ENCODE measurements at regions not wholly inside any gene's neighbourhood (a gene's known extent, or its start where the extent isn't known, plus 50 kb on each side); places are given as distances from the start of the nearest gene placed in this dataset.

- H3K36me3 ChIP-seq = no peaks in the 10 kb centered on the region
- ATAC-seq (ENCODE audit: low FRiP score in 2 of 2) (no peak), DNase-seq (no peak)
- TF ChIP-seq EP300 (IDR thresholded peaks at IDR 0.05) (no peak), POLR2AphosphoS5 (IDR thresholded peaks at IDR 0.05) (no peak), POLR2A (IDR thresholded peaks at IDR 0.05) (no peak), CTCF (IDR thresholded peaks at IDR 0.05) (no peak)
- no peaks in the 10 kb centered on the region for H3K9me3 ChIP-seq
- no peaks in the 10 kb centered on the region for H3K4me1 ChIP-seq
- no peak overlapping the region for H3K4me3 ChIP-seq
- WGBS, 2 donors = 24 to 59% methylated on average over 1 of the region's 1 CpG
- no peak overlapping the region for H3K27ac ChIP-seq
- H3K27me3 ChIP-seq = no peaks in the 10 kb centered on the region
These were observed 55.7 kb upstream of the OR5AN1 start for GRCh38 chr11:59302991-59303390.

DNA sequence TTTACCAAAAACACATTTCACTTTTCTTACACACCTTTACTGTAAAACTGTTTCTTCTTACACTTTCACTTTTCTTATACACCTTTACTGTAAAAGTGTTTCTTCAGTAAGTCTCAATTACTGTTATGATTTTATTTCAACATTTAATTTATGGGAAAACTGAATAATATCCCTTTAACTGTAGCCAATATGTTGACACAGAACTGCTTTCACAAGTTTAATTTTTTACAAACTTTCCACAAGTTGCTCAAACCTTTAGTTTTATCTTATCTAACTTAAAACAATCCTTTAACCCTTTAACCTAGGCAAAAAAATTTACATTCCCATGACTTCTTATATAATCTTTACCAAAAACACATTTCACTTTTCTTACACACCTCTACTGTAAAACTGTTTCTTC is 63.3 kb upstream of the OR5AN1 start:
- Histone ChIP-seq H3K36me3 (no peaks in the 10 kb centered on the region), H3K4me1 (no peaks in the 10 kb centered on the region), H3K4me3 (no peak overlapping the region), H3K27me3 (no peaks in the 10 kb centered on the region), H3K9me3 (peaks cover 0 to 6% (median 0%) of the 10 kb centered on the region in 4 donors), H3K27ac (no peak overlapping the region)
- no peak for TF ChIP-seq CTCF (IDR thresholded peaks at IDR 0.05)
- TF ChIP-seq EP300 (IDR thresholded peaks at IDR 0.05) = no peak
- no peak for TF ChIP-seq POLR2A (IDR thresholded peaks at IDR 0.05)
- TF ChIP-seq POLR2AphosphoS5 (IDR thresholded peaks at IDR 0.05) = no peak
- ATAC-seq (ENCODE audit: low FRiP score in 2 of 2) (no peak), DNase-seq (no peak)

- no peaks in the 10 kb centered on the region for H3K27me3 ChIP-seq
- H3K9me3 ChIP-seq = peaks cover 0 to 6% (median 0%) of the 10 kb centered on the region in 4 donors
- no peaks in the 10 kb centered on the region for H3K4me1 ChIP-seq
- DNase-seq = no peak
- no peak overlapping the region for H3K27ac ChIP-seq
- TF ChIP-seq POLR2A (IDR thresholded peaks at IDR 0.05) (no peak), CTCF (IDR thresholded peaks at IDR 0.05) (no peak), POLR2AphosphoS5 (IDR thresholded peaks at IDR 0.05) (no peak), EP300 (IDR thresholded peaks at IDR 0.05) (no peak)
- ATAC-seq (ENCODE audit: low FRiP score in 2 of 2) = no peak
- no peaks in the 10 kb centered on the region for H3K36me3 ChIP-seq
- 90% methylated on average over 3 of the region's 3 CpGs for WGBS, 2 donors
- H3K4me3 ChIP-seq = no peak overlapping the region
These were observed 66.1 kb upstream of the OR5AN1 start for GRCh38 chr11:59292611-59293010.

GRCh38 chr11:59291228-59291627 is 67.5 kb upstream of the OR5AN1 start:
- Histone ChIP-seq H3K27me3 (no peaks in the 10 kb centered on the region), H3K4me3 (no peak overlapping the region), H3K36me3 (no peaks in the 10 kb centered on the region), H3K27ac (no peak overlapping the region), H3K9me3 (peaks cover 0 to 6% (median 0%) of the 10 kb centered on the region in 4 donors), H3K4me1 (no peaks in the 10 kb centered on the region)
- WGBS, 2 donors = 58 to 63% methylated on average over 1 to 3 of the region's 3 CpGs
- DNase-seq (no peak), ATAC-seq (ENCODE audit: low FRiP score in 2 of 2) (no peak)
- TF ChIP-seq CTCF (IDR thresholded peaks at IDR 0.05) = no peak
- no peak for TF ChIP-seq POLR2AphosphoS5 (IDR thresholded peaks at IDR 0.05)
- no peak for TF ChIP-seq POLR2A (IDR thresholded peaks at IDR 0.05)
- TF ChIP-seq EP300 (IDR thresholded peaks at IDR 0.05) = no peak

GRCh38 chr11:59289356-59290181 is 69.1 kb upstream of the OR5AN1 start:
- H3K4me1 ChIP-seq = peaks cover 0 to 3% (median 0%) of the 10 kb centered on the region in 4 donors
- H3K36me3 ChIP-seq = no peaks in the 10 kb centered on the region
- no peaks in the 10 kb centered on the region for H3K27me3 ChIP-seq
- no peak overlapping the region for H3K4me3 ChIP-seq
- WGBS, 2 donors = 70 to 72% methylated on average over 4 of the region's 4 CpGs
- ATAC-seq (ENCODE audit: low FRiP score in 2 of 2) = no peak
- no peak for DNase-seq
- H3K9me3 ChIP-seq = peaks cover 0 to 4% (median 0%) of the 10 kb centered on the region in 4 donors
- TF ChIP-seq POLR2A (IDR thresholded peaks at IDR 0.05) = no peak
- H3K27ac ChIP-seq = no peak overlapping the region

All from upper lobe of left lung (tissue), 6 donors.